Islet of Langerhans (tissue), 1 donor: ENCODE measurements at regions not wholly inside any gene's neighbourhood (a gene's known extent, or its start where the extent isn't known, plus 50 kb on each side); places are given as distances from the start of the nearest gene placed in this dataset.

ENCODE experiments used
- FAIRE-seq: peaks from one replicate; lab custom pipeline; 2011; peaks lifted over from hg19 to GRCh38; lab: Jason Lieb, UNC

DNA sequence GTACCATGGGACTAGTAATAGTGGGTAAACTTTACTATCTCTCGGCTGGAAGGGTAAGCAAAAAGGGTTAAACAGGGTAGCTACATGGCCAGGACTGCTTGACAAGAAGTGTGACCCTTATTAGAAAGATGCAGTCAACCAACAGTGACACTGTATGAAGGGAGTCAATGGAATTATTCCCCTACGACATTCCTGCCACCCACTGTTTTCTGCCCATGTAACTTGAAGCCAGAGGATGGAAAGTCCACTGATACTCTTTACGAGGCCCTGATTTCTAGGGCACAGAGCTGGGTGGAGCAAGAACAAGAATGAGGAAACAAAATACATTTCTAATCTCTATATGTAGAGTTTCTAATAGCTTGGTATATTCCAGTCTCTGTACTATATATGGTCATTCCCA is 1102.5 kb downstream of the CDH11 start:
- no peak for FAIRE-seq

DNA sequence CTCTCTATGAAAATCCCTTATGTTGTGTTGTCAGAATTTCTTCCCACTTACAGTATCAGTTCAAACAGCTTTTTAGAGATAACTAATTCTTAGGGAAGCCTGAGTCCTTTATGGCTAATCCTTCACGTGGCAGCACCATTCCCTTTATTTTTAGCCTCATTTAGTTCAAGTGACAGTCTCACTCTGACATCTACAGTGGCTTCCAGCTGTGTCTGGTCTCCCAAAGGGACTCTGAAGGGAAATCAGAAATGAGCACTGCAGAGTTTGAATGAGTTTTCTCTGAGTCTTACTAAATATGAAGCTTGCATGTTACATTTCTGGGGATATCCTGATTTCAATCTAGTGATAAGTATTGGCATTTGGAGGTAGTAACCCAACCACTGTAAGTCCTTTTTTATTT is 1104.1 kb downstream of the CDH11 start:
- FAIRE-seq: no peak

DNA sequence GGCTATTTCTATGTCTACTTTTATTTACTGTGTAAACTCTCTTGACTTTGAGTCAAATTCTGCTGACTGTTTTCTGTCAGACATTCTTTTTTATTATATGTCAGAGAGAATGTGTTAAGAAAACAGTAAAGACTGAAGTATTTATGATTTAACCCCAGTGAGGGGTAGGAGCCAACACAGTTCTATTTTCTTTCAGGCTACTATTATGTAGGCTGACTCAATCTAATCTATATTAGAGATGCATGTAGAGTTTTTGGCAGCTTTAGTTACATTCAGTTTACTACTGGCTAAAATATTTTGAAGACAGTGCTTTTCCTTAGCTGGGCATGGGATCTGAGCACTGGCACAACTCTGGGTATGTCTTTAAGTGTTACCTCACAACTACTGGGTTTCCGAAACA is 1108.0 kb downstream of the CDH11 start:
- no peak for FAIRE-seq

DNA sequence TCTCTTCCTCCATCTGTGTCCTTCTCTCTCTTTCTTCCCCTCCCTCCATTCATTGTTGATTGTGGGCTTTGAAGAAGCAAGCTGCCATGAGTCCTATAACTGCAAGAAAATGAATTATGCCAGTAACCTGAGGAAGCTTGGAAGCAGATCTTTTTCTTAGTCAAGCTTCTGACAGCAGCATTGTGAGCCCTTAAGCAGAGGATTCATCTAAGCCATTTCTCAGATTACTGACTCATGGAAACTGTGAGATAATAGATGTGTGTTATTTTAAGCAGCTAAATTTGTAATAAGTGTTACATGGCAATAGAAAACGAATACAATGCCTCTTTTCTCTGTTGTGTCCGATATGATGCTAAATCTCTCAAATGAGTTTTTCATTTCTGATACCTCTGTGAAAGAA is 1109.7 kb downstream of the CDH11 start:
- FAIRE-seq: no peak

DNA sequence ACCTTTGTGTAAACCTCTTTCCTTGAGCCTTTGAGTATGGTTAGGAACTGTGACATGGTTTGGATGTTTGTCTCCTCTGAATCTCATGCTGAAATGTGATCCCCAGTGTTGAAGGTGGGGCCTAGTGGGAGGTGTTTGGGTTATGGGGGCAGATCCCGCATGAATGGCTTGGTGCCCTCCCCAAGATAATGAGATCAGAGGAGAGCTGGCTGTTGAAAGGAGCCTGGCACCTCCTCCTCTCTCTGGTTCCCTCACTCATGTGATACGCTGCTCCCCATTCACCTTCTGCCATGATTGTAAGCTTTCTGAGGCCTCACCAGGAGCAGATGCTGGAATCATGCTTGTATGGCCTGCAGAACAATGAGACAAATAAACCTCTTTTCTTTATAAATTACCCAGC is 1110.2 kb downstream of the CDH11 start:
- FAIRE-seq: no peak

DNA sequence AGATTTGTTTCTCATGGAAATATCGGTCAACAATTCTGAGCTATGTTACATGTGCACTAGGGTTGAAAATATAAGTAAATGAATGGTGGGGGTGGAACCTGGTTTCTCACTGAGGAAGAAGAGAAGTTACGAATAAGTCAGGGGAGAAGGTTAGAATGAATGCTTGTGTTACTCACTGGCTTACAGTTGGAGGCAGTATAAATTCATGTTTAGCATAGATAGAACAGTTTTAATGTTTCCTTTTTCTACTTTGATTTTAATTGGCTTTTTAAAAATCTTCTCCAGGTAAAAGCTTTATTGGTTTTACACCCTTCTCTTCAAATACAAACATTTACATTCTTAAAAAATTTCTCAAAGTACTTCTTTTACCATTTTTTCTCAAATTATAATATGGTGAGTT is 1113.7 kb downstream of the CDH11 start:
- FAIRE-seq: no peak

DNA sequence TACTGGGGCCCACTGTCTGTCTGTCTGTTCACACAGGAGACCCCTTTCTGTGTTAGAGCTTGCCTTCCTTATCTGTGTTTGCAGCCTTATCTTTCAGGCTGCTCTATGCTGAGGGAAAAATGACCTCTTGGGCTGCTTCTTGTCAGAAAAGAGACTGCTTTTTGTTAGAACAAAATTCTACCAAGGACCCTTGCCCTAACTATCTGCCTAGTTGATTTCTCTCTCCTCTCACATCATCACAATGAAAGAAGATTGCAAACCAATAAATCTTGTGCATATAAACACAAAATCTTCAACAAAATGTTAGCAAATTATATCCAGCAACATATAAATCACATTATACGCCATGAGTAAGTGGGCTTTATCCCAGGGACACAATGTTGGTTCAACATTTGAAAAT is 1117.7 kb downstream of the CDH11 start:
- FAIRE-seq: no peak

DNA sequence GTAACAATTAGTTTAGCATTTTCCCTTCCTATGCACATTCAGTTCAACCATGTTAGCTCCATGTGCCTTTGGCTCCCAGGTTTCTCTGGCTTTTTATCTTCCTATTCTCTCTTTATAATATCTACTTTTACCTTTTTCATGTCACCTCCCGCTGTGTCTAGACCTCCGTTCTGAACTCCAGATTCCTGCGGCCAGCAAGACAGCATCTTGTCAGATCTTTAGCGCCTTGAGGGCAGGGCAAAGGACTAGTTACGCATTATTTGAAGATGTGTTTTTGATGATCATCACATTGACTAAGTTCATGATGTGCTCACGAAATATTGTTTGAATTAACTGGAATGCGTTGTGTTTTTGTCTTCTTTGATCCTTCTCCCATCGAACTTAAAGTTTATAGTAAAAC is 1126.8 kb downstream of the CDH11 start:
- no peak for FAIRE-seq

DNA sequence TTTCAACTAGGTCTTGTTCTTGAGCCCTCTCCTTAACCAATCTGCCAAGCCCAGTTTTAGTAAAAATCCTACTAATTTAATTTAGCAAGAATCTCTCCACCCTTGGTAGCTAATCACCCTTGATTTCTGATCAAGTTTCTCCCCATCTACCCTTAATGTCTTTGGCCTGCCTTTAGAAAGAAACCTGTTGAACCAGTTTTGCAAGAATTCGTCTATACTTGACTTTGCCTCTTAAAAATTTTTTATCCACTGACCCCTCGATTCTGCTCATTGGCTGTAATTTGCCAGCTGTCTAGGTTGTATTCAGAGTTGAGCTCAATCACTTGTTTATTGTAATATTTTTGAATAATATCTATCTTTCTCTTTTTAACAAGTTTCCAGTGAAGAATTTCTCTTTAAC is 1138.5 kb downstream of the CDH11 start:
- no peak for FAIRE-seq

DNA sequence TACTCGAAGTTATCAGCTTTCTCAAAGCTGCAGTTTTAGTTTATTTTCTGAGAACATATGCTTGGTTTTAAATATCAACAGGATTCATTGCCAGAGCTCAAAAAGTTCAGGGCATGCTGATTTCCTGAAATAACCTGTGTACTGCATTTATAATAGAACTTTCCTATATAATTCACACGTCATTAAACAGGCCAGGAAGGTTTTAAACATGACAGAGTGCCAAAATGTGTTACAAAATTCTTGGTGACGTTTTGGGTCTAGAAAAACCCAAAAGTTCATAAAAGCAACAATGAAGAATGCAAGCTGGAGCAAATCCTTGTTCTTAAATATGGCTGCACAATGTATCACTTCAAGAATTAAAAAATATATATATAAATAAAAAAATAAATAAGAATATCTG is 1139.1 kb downstream of the CDH11 start:
- FAIRE-seq: no peak

DNA sequence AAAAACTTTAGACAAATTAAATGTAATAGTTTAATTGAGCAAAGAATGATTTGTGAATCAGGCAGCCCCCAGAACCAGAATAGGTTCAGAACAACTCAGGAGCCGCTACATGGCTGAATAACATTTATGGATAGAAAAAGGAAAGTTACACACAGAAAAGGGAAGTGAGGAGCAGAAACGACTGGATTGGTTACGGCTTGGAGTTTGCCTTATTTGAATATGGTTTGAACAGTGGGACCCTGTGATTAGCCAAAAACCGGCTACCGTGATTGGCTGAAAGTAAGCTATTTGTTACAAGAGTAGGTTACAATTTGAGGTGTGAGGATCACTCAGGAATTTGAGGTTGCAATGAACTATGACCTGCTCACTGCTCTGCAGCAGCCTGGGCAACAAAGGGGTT is 1139.8 kb downstream of the CDH11 start:
- FAIRE-seq: no peak

DNA sequence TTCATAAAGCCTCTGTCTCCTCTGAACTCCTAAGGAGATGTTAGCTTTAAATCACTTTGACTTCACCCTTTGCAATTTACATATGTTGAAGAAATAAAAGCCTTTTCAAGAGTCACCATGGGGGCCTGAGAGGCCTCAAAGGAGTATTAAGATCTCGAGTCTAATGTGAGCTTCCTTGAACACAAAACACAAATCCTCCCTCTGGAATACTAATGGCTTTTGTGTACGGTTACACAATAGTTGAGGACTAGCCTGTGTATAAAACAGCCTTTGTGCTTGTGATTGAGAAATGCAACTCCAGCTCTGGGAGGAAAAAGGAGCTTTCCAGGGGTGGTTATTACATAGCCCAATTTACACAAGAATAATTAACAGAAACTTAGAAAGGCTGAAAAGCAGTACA is 1140.2 kb downstream of the CDH11 start:
- FAIRE-seq: no peak

DNA sequence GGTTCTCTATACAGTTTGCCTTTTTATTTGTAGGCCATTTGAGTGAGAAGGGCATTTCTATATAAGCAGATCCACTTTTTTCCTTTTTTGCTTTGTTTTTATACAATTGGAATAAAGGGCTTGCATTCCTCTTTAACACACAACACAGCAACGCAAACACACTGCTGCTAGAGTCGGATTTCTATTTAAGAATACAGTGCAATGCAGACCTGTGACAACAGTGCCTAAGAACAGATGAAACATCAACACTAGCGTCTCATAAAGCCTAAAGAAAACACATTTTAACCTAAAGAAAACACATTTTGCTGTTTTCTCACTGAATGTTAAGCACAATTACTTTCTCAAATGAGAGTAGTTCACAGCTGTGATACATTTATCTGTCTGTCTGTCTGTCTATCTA is 1141.1 kb downstream of the CDH11 start:
- no peak for FAIRE-seq

DNA sequence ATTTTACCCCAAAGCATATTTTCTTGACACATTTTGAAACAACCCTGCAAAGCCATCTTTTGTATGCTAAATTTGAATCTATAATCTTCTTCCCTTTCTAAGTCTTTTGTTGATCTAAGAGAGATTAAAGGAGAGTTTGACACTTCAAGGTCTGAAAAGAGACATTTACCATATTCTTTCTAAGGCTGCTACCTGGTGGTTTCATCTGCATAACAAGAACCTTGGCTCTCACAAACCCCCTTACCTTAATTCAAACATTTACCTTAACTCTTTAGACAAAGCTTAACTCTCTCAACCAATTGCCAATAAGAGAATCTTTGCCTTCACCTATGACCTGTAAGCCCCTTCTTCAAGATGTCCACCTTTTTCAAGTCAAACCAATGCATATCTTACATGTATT is 1143.6 kb downstream of the CDH11 start:
- FAIRE-seq: no peak

DNA sequence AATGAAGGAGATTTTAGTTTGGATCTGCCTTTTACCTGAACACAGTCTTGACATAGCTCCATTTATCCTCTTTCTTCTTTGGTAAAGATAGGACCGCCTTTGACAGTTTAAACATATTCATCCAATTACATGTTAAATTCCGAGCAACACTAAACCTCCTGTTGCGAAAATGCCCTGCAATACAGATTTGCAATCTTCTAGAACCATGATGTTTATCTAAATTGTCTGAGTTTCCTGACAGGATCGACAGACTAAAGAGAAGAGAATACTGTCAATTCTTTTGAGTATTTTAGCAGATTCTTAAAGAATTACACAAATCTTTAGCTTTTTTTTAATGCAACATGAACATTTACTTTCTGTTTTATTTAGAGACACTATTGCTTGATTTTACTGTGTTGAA is 1145.5 kb downstream of the CDH11 start:
- no peak for FAIRE-seq

DNA sequence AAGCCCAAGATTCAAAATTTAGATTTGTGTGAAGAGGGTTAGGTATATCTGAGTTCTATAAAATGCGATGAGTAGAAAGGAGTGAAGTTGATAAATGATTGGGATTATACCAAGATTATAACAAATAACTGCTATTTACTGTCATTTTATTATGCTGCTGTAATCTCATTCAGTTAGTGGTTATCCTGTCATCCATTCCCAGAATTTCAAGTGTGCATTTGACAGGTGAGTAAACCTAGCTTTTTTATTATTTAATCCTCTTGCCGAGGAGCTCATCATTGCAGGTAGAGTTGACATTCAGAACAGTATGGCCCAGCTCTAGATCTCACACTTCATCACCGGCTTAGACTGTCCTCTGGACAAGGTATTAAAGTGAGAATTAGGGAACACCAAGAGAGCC is 1146.2 kb downstream of the CDH11 start:
- no peak for FAIRE-seq

DNA sequence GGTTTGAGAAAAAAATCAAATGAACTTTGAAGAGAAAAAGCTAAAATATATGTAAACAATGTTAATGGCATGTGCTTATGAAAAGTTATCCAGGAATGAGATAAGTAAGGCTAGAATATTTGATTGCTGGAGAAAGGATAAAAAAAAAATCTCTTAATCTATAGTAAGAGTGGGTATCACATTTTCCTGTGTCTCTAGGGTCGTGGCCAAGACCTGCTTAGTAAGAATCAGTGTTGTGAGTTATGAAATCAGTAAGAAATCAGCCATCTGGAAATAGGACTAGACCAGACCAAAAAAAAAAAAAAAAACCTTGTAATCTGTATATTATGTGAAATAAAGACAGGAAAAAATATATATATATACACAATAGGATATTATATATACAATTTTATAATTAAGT is 1153.9 kb downstream of the CDH11 start:
- no peak for FAIRE-seq

DNA sequence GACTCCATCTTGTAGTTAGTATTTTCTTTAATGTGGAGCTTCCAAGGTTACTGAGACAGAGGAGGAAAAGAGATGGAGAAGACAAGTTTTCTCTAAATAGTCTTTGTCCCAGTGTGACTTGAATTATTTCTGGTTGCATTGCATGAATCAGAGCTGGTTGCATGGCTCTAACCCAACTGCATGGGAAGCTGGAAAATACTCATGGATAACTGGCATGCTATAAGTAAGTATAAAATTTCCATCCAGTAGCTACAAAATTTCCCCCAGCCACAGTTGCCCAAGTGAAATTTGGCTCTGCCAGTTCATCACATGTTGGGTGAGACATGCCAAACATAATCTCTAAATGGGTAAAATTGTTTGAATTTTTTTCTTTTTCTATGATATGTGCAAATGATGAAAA is 1161.5 kb downstream of the CDH11 start:
- no peak for FAIRE-seq

DNA sequence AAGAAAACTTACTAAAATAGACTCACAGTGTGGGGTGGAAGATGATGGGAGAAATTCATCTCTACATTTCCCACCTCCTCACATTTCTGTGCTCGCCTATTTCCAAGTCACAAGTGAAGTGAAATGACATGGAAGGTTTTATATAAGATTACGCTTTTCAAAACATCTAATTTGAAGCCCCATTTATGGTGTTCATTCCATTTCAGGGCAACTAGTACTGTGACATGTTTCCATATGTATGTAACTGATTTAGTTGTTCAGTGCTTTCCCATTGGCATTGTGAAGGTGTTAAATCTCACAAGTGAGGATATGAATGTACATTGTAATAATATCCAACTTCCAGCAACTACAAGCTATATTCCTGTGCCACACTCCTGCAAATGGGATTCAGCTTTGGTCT is 1174.8 kb downstream of the CDH11 start:
- no peak for FAIRE-seq

DNA sequence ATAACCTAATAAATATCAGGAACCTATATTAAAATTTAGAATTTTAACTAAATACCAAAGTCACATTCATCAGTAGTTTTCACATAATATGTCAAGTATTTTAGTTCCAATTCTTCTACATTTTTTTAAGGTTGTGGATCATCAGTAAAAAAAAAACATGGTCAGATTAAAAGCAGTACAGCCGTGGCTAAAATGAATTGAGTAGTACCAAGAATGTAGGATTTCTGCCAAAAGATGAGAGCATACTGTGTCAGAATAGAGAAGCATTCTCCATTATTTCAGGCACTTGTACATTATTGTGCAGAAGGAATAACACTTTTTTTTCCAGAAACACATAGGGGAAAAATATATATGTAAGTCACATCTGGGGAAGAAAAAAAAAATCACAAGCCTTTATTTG is 1176.1 kb downstream of the CDH11 start:
- FAIRE-seq: no peak

DNA sequence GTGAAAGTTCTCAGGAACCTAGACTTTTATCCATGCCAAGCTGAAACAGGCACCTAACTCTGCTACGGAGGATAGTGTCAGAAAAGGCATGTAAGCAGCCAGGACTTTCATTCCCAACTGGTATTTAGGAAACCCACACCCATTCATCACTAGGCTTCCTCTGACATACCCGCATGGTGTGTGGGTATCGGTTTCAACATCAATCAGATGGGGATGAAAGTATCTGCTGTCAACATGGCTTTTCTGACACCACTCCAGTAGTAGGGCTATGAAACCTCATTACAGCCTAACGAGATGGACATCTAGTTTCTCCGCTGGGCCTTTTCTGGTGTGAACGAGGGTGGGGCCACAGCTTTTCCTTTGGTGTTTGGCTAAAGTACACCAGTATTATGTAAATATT is 1178.3 kb downstream of the CDH11 start:
- no peak for FAIRE-seq

DNA sequence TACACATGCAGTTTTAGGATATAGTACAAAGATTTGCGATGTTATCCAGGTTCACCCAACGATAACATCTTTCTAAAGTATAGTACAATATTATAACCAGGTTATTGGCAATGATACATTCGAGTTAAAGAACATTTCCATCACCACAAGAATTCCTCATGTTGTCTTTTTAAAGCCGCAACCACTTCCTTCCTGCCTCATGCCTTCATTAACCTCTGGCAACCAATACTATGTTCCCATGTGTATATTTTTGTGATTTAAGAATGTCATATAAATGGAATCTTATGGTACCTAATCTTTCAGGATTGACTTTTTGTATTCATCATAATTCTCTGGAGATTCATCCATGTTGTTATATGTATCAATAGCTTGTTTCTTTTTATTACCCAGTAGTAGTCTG is 1183.2 kb downstream of the CDH11 start:
- no peak for FAIRE-seq

DNA sequence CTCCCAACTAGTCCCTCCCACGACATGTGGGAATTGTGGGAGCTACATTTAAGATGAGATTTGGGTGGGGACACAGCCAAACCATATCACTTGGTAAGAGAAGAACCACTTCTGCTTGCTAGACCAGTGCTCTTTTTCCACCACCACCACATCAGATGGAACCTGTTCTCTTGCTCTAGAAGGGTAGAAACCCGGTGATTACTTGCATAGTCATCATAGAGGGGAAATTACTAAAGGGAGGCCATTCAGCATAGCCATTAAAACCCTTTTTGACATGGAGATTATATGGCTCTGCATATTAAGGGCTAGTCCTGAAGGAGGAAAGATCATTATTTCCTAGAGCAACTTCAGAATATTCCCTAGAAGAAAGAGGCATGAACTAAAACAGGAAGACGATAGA is 1188.0 kb downstream of the CDH11 start:
- FAIRE-seq: no peak

DNA sequence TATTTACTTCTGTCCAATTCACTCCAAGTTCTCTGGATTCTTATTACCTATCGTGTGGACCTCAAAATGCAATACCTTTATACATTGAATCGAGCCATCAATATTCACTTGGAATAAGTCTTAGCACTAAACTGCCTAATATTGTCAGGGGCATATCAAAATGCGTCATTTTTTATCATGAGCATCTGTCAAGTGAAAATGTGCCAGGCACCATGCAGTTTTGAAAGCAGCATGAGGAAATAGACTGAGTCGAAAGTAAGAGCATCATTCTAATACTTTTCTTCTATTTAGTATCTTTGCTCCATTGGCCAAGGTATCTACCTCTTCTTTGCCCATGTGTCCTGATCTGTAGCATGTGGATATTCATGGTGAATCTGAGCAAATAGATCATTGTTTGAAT is 1193.4 kb downstream of the CDH11 start:
- FAIRE-seq: no peak

DNA sequence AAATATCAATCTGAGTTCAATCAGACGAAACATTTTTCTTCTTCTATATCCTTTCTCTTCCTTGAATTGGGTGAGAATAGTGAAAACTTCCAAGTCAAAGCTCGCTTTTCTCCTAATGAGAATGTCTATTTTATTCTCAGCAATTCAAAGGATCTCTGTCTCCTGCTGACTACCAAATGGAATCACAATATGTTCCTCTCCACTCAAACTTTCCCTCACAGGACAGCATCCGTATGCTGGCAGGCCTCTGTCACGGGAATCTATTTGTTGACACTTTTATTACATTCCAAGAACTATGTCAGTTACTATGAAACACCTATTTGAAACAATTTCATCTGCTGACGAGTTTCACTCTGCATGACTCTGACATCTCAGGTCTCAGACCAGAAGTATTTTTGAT is 1196.6 kb downstream of the CDH11 start:
- FAIRE-seq: no peak

DNA sequence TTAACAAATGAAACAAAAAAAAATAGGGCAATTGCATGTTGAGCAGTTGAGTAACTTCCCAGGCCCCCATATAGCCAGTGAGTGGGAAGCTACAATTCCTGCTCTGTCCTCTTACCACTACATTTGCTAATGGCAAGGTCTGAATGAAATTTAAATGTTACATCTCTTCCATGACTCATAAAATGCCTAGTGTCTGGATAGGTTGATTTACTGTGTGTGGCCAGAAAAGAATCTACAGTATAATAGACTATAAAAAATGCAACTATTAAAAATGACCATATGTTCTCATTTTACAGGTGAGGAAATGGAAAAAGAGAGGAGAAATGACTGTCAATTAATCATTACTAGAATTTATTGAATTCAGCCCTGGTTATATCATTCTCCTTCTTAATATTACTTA is 1199.3 kb downstream of the CDH11 start:
- FAIRE-seq: no peak
